ENCODE measurements at regions not wholly inside any gene's neighbourhood (a gene's known extent, or its start where the extent isn't known, plus 50 kb on each side); places are given as distances from the start of the nearest gene placed in this dataset.

- TF ChIP-seq CTCF (IDR thresholded peaks at IDR 0.05) = no peak
- no peak for TF ChIP-seq POLR2A (IDR thresholded peaks at IDR 0.05)
Observed at GRCh38 chr5:174897281-174897950, 173.0 kb downstream of the MSX2 start.

All from esophagus squamous epithelium (tissue), 4 donors.